ENCODE measurements at regions not wholly inside any gene's neighbourhood (a gene's known extent, or its start where the extent isn't known, plus 50 kb on each side); places are given as distances from the start of the nearest gene placed in this dataset.

DNA sequence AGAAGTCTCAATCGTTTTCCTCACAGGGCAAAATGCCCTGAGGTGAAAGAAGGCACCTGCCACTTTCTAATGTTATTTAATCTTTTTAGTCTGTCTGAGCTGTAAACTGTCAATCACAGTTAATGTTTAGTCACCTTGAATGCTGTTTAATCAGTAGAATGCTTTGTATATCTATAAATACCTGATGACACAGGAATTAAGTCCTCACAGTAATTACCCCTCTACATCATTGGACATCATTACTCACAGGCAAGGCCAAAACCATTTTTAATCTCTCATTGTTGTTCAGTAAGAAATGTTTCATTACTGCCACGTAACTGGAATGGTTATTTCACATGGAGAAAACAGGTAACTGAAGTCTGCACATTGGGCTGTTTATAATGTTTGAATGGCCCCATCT, 178.8 kb downstream of the EXOC5 start:
- TF ChIP-seq, protein P1, sequence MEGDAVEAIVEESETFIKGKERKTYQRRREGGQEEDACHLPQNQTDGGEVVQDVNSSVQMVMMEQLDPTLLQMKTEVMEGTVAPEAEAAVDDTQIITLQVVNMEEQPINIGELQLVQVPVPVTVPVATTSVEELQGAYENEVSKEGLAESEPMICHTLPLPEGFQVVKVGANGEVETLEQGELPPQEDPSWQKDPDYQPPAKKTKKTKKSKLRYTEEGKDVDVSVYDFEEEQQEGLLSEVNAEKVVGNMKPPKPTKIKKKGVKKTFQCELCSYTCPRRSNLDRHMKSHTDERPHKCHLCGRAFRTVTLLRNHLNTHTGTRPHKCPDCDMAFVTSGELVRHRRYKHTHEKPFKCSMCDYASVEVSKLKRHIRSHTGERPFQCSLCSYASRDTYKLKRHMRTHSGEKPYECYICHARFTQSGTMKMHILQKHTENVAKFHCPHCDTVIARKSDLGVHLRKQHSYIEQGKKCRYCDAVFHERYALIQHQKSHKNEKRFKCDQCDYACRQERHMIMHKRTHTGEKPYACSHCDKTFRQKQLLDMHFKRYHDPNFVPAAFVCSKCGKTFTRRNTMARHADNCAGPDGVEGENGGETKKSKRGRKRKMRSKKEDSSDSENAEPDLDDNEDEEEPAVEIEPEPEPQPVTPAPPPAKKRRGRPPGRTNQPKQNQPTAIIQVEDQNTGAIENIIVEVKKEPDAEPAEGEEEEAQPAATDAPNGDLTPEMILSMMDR (IDR thresholded peaks at IDR 0.05; ENCODE audit: borderline replicate concordance, insufficient read depth, low read depth, low read length), result no peak

DNA sequence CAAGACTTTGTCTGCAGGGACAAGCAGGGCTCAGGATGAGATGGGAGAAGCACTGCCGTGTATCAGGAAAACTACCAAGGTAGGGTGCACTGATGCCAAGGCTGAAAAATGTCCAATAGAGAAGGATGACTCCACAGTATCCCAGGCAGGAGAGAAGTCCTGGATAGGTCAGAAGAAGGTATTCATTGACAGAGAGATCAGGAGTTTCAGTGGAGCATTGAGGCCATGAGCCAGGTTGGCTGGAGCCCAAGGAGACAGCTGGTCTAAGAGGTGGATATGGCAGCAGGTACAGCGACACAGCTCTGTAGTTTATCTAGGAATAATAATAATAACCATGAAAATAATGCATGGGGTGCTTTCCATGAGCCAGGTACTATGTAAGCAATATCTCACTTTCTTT, 180.9 kb downstream of the EXOC5 start:
- TF ChIP-seq, protein P1 (IDR thresholded peaks at IDR 0.05; ENCODE audit: borderline replicate concordance, insufficient read depth, low read depth, low read length), result no peak

More for the DNA sequence above, 178.8 kb downstream of the EXOC5 start:
- H3K4me3 ChIP-seq (ENCODE audit: low read depth, low read length), result no peak overlapping the region

DNA sequence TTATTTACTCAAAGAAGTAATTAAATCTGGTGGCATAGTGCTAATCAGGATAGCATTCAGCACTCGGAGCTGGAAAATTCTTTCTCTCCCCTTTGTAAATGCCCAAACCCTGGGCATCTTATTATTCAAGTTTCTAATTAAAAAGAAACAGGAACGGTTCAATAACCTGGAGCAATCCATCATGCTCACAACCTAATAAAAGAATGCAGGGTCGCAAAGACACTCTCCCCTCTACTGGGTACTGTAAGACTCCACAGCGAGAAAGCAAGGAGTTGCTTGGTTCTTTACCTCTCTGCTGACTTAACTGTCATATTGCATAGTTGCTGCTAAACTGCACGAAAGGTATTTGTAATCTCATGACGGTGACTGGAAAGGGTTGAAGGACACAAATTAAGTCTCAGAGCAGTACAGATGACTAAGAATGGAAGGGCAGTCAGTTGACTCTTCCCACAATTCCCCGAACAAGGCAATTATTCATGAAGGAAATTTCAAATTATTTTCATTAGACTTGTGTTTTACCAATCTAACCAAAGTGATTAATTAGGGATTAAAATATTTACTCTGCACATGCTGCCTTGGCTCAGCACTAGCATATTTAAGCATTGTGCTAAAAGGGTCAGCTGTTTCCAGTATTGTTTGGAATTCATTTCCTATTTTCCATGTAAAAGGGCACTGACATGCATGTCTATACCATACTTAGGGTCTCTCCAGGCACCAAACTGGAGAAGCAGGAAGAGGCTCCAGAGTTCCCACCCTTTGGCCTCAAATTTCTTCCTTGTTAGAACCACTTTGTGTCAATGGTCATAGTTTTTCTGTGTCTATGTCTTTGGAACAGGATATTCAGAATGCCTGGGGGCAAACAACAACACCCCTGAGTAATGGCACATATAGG, 182.2 kb downstream of the EXOC5 start:
- no peak overlapping the region for H3K4me3 ChIP-seq (ENCODE audit: low read depth, low read length)
- TF ChIP-seq, protein P1 (IDR thresholded peaks at IDR 0.05; ENCODE audit: borderline replicate concordance, insufficient read depth, low read depth, low read length), result no peak

More for the DNA sequence above, 180.9 kb downstream of the EXOC5 start:
- H3K4me3 ChIP-seq (ENCODE audit: low read depth, low read length), result no peak overlapping the region

DNA sequence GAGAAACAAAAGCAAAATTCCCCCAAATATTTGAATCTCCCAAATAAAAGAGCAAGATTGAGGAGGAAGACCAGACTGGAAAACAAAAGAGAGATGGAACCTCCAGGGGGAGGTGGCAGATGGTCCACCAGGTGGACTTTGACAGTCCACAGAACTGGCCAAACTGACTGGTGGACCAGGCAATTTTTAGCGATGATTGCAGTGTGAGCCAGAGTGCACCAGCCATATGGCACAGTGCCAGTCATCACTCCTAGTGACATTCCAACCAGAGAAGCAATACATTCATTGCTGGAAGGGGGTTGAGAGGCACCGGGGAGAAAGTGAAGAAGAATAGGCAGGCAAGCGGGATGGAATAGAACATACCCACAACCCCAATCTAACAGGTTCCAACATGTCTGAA, 182.9 kb downstream of the EXOC5 start:
- no peak overlapping the region for H3K4me3 ChIP-seq (ENCODE audit: low read depth, low read length)
- TF ChIP-seq, protein P1 (IDR thresholded peaks at IDR 0.05; ENCODE audit: borderline replicate concordance, insufficient read depth, low read depth, low read length), result no peak

DNA sequence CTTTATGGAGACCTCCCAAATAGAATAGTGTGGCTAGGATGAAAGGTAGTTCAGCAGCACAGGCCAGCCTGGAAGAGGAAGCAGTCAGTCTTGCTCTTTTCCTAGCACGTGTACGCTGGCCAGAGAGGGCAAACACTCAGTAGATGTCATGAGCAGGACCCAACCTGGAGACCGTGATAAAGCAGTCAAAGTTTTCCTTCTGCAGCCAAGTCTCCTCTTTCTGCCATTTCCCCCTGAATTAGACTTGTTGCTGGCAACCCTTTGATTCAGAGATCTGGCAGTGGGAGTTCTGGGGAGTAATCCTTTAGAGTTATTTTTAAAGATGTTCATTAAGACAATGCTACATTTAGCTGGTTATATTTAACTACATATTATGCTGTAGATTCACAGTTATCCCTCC, 183.7 kb downstream of the EXOC5 start:
- TF ChIP-seq, protein P1 (IDR thresholded peaks at IDR 0.05; ENCODE audit: borderline replicate concordance, insufficient read depth, low read depth, low read length), result no peak
- H3K4me3 ChIP-seq (ENCODE audit: low read depth, low read length), result no peak overlapping the region

DNA sequence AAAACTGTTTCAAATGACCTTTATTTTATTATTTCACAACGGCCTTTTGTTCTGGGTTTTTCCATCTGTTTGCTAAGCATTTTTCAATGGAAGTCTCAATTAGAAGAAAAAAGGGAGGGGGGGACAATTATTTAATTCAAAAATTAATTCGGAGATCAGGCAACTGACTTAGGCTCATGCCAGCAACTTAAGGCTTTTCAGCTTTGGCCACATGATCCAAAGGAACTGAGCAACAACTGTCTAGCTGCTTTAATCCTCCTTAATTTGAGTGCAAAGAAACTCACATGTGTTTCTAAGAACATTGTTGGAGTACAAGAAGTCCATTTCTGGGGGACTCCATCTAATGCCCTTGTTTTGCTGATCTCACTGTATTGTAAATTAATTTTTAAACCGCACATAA, 188.0 kb downstream of the EXOC5 start:
- H3K4me3 ChIP-seq (ENCODE audit: low read depth, low read length), result no peak overlapping the region
- TF ChIP-seq, protein P1 (IDR thresholded peaks at IDR 0.05; ENCODE audit: borderline replicate concordance, insufficient read depth, low read depth, low read length), result no peak

DNA sequence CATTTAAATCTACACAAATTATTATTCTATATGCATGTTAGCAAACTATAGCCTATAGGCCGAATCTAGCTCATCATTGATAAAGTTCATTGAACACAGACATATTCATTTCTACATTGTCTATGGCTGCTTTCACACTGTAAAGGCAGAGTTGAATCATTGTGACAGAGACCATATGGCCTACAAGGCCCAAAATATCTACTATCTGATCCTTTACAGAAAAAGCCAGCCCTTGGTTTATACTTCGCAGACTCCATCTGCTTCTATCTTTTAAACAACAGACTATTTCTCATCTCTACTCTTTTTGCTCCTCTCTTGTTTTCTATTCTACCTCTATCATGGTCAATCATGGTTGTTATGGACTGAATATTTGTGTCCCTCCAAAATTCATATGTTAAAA, 190.7 kb downstream of the EXOC5 start:
- TF ChIP-seq, protein P1 (IDR thresholded peaks at IDR 0.05; ENCODE audit: borderline replicate concordance, insufficient read depth, low read depth, low read length), result no peak
- no peak overlapping the region for H3K4me3 ChIP-seq (ENCODE audit: low read depth, low read length)

Measured in GM12875 (cell line).